Stimulated activated naive CD4-positive, alpha-beta T cell (primary cell): ENCODE measurements at regions not wholly inside any gene's neighbourhood (a gene's known extent, or its start where the extent isn't known, plus 50 kb on each side); places are given as distances from the start of the nearest gene placed in this dataset.

ENCODE experiments used
- DNase-seq, 6 experiments: peaks; one replicate each; lab custom pipeline; 2025; lab: John Stamatoyannopoulos, UW

DNA sequence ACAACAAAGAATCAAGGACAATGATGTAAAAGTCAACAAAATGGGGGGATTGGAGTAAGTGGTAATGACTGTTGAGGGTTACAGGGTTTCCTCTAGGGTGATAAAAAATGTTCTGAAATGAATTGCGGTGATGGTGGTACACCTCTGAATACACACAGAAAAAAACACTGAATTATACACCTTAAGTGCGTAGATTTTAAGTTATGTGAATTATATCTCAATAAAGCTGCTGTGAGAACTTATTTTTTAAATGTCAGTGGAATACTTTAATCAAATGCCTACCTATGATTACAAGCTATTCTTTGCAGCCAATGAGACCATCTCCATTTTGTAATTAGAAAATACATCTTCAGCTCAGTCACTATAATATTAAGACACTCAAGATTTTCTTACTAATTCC is 53.5 kb downstream of the ZNF608 start:
- DNase-seq = no peak

DNA sequence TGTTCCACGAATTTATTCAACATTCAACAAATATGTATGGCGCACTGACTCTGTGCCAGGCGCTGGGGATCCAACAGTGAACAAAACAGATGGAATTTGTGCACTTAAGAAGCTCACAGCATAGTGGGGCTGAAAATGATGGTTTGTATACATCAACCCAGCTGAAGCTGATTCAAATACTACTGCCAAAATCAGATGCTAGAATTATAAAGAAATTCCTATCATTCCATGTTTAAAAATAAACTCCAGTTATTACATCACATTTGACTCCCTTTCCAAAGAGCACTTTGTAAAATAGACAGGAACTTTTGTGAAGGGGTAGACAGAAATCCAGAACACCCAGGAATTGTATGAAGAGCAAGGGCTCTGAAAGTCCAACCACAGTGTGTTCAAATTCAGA is 54.1 kb downstream of the ZNF608 start:
- no peak for DNase-seq

DNA sequence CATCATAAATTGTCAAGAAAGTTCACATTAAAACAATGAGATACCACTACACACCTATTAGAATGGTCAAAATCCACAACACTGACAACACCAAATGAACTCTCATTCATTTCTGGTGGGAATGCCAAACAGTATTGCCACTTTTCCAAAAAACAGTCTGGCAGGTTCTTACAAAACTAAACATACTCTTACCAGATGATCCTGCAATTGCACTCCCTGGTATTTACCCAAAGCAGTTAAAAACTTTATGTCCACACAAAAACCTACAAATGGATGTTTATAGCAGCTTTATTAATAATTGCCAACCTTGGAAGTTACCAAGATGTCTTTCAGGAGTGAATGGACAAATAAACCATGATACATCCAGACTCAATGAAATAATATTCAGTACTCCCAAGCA is 56.8 kb downstream of the ZNF608 start:
- DNase-seq = no peak

DNA sequence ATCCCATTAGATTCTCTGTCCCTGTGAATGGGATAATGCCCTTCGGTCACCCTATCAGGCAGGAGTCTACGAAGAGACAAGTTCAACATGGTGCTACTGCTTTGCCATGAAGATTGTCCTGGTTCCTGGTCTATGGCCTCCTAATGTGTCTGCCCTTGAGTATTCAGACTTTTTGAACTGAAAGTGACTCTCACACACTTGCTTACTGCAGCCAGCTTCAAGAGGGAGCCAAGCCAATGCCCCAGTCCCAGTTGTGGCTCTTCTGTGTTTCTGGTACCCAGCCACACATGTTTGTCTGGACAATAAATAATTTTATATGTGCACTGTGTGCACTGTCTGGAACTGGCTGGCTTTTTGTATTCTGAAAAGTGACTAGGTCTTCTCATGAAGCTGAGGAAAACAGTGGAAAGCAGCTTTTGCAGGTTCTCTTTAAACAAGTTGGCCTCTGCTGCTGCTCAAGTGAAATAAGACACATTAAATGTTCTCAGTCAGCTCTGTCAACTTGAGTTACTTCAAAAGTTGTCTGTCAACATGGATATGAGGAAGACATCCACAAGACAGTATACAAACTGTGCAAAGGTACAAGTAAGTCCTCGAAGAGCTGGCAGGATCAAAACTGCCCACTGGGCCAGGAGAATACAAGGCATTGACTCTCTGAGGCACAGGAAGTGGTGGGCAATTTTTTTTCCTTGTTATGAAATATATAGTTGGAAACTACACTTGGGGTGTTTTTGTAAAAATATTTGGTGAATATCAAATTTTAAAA is 60.0 kb downstream of the ZNF608 start:
- DNase-seq = no peak

DNA sequence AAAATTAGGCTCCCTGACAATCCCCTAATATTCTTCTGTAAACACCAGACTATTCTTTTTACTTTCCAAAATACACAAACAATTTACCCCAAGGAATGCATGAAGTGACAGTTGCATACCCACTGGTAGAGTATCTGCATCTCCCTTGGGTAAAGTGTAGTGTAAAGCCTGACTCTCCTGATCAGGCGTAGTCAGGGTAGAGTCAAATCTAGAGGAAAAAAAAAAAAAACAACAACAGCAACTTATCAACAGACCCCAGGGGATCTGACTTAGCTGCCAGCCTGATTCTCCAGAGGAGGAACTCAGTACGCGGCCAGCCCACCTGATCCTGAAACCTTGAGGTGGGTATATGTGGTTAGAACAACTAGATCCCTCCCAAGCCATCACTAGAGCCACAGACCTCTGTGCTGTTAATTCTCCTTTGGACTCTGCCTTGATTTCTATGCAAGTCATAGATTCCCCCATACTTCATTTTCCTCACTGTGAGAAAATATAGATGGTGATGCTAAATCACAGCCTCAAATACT is 61.0 kb downstream of the ZNF608 start:
- DNase-seq = no peak

DNA sequence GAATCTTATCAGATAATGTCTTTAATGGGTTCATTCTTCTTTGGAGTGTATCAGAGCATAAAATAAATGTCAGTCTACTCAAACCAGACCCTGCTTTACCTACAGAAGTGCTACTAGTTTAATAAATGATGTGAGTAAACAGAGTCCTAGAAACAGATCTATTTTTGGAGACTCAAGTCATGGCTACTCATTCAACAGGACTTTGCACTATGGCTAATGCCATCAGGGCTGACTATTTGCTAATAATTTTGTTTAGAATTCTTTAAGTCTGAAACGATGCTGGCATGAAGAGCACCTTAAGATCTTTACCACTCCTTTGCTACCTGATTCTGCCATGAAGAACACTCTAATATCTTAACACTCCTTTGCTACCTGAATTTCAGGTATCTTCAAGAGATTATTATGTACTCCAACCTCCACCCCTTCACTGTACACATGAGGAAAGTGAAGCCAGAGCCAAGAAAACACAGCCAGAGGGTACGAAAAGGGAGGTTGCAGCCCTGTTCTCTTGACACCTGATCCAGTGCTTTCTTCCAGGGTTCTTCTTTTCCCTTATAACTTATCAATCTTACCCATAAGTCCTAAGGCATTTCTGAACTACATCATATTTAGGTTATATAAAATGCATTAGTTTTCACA is 62.4 kb downstream of the ZNF608 start:
- no peak for DNase-seq

DNA sequence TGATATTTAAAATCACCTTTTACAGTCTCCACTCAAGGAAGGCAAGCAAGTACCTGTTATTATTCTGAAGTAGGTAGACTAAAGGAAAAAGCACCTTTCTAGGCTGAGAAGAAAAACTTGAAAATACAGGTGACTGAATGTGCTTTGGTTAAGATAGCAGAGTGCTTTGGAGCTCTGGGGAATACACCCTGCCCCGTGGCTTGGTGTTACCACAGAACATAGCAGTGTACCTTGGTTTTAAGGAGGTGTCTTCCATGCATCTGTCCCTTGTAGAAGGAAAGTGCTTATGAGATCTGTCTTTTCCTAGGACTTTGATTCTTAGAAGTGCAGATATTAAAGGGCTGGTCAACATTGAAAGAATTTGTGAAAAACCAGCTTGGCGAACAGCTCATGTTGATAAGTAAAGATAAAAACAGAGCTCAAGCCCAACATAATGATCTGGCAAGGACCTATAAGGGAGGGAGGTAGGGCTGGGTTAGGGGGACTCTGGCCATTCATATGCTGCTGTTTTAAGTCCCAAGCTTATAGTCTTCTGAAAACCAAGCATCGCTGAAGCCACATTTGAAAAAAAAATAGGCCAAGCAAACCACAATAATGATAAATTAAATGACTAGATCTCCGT is 66.8 kb downstream of the ZNF608 start:
- no peak for DNase-seq

DNA sequence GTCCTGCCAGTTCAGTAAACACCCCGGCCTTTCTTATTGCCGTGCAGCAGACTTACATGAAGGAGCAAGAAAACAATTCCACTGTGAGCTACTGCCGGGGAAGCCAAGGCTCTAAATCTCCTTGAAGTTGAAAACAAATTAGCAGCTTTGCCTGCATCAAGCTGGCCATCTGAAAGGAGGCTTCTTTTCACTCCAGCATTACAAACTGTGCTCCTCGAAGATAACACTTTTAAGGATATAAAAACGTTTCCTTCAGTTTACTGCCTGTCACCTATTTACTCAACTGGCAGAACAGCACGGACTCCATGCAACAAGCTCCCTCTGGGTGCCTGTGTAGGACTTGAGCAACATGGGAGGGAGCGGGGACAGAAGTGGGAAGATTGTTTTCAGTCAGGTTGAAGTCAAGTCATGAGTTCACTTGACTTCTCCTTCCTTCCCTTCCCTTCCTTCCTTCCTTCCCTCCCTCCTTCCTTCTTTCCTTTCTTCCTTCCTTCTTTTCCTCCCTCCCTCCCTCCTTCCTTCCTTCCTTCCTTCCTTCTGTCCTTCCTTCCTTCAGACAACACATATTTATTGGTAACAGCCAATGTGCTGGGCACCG is 67.4 kb downstream of the ZNF608 start:
- no peak for DNase-seq

DNA sequence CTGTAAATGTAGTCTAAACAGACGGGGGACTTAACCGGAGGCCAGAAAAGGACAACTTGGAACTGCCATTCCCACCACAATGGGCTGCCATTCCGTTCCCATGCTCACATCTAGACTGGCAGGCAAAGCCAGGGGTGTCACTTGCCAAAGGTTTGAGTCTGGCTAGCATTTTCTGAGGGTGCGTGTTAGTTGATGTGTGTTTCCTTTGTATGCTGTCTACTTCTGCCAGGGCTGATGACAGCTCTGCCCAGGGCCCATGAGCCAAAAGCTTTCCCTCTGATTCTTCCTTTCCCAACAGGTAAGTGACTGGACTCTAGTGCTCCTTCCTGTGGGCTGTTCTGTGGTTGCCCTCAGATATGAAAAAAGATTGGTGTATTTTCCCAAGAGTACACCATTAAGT is 68.0 kb downstream of the ZNF608 start:
- DNase-seq = no peak

DNA sequence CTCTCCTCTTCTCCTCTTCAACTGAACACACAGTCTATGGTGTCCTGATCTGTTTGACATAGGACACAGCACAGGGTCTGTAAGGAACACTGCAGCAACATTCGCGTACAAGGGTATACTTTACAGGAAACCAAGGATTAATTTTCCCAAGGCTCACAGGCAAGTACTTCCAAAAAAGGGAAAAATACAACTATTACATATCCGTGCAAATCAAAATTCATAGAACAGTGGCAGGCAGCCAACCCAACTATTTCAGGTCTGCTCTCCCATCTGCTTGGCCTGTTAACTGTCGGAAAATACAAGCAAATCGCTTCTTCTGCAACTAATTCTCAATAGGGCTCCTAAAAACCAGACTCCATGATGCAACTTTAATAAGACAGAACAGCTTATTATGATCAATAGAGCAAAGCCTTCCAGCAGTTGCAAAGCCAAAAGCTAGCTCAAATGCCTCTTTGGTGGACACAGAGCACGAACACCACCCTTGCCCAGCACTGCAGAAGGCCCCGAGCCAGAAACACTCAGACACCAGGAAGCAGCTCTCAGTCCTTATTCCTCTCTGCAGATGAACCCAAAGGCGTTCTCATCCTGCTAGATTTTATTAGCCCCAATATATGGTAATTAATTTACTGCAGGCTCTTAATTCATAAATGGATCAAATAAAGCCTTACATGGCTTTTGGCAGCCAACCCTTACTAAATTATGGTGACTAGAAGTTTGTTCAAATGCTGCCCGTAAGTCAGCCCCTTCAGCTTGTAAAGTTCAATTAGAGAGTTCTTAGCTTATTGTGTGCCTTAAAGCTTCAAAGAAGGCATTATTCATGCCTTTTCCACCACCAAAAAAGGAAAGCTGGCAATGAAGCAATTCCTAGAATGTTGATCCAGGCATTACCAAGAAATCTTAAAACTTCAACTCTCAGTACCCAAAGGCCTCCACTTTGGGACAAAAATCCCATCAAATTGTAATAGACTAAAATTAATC is 68.8 kb downstream of the ZNF608 start:
- no peak for DNase-seq

DNA sequence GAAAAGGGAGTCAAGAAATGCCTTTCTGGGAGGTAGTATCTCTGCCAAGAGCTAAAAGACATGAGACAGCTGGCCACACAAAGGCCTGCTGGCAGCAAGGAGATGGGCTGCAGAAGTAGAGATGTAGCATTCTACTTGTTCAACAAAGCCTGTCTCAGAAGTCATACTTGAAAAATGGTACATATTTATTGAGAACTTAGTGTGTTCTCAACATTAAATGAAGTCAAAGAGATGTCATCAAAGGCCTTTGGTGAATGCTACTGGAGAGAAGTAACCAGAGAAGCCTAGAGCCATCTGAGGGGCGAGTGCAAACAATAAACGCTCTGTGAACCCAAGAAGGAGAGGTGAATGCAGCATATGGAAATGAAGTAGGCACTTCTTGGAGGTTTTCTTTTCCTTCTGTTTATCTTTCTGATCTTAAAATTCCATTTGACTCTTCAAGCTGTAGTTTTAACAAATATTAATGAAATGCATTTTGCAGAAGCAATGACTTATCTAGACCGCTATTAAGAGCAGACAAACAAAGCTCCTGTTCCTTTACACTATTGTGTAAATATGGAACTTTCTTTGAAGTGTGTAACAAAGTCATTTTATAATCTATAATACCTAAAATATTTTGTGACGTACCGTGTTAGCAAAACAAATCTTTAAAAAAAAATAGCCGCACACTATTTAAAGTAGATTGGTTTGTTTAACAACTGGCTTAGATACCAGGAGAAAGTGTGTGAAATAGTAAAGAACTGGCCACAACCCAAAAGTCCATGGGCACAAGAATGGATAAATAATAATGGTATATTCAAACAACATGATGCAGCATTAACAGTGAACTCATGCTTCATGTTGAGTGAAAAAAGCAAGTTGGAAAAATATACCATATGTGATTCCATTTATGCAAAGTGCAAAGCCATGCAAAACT is 70.2 kb downstream of the ZNF608 start:
- DNase-seq = no peak

DNA sequence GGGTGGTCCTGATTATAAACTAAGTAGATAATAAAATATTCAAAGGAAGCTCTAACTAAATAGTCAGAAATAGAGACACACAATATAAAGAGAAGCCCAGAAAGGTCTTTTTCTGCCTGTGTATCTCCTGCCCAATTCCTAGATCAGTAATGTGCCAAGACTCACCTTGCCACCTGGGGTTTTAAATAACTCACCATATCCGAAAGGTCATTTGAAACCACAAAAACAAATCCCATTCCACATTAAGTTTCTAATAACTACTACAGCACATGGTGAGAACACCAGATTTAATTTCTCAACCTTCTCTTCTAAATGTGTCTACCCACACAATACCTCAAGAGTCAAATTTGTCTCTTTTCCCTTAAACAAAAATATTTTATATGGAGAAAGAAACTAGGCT is 75.2 kb downstream of the ZNF608 start:
- no peak for DNase-seq

DNA sequence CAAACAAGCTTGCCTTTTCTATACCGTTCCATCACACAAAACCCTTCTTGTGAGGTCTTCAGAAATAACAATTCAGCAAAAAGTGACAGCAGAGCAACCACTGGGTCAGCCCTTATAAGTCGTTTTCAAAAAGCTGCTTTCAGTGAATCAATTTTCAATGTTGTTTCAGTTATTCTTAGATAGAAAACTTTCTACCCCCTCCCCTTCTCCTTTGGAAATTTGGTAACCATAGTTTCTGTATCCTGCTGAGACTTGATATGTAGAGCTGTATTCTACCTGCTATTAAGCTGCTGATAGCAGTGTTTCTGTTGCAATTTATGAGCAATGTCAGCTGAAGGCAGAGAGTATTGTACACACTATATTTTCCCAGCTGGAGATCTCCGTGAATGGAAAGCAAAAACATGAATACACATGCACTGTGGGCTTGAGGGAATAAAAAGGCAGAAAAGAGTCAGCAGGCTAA is 75.7 kb downstream of the ZNF608 start:
- no peak for DNase-seq

DNA sequence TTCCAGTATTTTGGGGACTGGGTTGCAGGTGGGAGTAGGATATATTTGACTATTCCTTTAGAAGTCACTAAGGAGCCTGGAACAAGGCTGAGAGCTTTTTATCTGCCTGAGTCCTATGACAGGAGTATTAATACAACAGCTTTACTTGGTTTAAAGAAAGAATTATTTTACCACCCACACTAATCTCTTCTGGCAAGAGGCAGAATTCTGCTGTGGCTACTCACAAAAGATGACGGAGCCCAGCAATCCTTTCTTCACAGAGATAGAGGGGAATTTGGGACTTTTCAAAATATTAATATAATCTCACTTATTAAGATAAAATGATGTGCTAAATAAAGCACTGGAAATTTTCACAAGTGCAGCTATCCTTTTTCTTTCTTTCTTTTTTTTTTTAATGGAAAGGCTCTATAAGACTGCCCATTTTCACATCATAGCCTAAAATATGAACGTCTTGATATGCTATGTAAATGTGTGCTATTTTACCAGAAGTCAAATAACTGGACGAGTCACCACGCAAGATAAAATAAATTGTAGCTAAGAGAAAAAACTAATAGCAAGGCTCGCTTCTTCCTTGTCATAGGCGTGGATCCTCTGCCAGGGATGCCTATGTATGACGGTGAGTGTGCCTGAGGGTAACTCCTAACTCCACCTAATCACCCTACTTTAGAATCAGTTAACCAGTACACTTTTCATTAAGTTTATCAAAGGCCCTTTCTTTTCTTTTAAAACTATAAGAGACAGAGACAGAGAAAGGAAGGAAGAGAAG is 76.3 kb downstream of the ZNF608 start:
- DNase-seq = no peak

DNA sequence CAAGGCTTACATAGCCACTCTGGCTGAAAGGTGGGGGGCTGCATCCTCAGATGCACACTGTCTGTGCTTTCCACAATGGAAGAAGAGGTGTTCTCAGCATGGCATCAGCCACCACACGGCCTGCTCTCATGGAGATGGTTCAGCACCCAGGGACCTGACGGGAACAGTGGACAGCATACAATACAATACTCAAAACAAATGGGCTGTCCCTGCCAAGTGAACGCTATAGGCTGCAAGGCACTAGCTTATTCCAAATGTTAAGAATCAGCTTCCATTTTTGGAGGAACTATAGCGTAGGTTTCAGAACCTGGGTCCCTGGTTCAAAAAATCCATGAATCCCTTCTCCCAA is 77.2 kb downstream of the ZNF608 start:
- no peak for DNase-seq

DNA sequence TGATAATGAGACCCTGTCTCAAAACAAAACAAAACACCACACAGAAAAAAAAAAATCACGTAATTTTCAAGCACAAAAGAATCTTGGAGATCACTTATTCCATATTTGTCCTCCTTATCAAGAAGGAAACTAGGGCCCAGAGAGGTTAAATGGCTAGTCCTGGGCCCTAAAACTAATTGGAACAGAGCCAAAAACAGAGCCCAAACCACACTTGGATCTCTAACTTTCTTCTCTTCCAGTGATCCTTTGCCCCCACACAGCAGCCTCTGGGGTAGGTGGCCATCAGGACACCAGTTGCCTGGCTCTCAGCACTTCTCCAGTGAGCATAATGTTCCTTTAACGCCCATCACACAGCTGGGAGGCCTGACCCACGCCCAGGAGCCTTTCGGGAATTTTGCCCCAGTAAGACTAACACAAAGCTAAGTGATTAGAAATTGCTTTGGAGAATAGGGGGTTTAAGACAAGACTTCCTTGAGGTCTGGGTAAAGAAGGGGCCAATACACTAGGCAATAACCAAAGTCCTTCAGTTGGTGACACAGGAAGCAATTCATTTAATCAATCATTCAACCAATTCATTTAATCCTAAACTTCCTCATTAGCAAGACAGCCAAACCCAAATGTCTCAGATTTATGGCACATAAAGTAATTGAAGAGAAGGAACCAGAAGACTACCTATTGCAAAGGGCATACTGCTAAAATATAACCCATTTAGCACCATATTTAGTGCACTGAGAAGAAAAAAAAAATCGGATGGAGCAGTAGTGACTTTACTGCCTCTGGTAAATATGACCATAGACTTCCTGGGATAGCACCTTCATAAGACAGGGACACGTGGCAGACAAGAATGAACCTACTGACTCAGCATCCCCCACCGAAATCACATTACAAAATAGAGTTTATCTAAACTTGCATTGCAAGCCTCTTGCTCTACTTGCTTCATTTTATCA is 77.8 kb downstream of the ZNF608 start:
- DNase-seq = no peak

DNA sequence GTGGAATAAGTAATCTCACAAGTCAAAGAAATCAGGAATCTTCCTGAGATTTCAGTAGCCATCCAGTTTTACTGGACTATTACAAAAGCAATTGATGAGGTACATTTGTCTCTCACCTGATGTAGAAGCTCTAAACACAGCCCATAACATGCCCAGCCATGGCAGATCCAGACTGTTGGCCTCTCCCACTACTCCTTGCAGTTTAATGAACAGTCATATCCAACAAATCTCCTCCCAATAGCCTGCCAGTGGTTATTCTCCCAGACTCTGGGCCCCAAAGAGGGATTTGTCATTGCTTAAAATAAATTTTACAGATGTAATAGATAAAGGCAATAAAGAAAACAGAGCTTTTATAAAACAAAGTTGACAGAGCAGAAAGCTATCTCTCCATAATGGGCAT is 80.8 kb downstream of the ZNF608 start:
- no peak for DNase-seq

DNA sequence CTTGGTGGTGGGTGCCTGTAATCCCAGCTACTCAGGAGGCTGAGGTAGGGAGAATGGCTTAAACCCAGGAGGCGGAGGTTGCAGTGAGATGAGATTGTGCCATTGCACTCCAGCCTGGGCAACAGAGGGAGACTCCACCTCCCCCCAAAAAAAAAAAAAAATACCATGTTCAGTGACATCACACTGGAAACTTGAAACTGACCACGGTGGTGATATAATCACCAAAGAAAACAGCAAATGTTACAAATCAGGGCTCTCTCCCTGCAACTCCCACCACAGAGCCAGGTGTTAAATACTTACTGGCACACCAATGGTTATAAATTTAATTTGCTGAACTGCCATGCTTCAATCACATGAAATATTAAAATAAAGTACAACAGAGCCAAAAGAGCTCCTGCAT is 81.4 kb downstream of the ZNF608 start:
- DNase-seq = no peak

DNA sequence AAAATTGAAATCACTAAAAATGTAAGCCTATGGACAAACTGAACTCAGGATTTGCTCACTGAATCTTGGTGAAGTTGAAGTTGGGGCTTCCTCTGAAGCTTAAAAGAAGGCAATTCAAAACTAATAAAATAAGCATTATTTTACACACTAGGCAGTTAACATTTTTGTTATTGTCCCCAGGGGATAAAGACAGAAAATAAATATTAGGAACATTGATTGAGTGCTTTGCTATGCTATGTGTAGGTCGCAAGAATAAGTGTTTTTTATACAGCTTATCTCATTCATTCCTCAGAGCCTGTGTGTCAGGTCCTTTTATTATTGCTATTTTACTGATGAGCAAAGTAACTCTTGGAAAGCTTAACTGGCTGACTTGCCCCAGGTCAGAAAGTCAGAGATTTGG is 82.2 kb downstream of the ZNF608 start:
- DNase-seq = no peak
